NCI-H2196 treated with DMSO at 0.1 percent for 48 hours (cell line): ENCODE measurements at regions not wholly inside any gene's neighbourhood (a gene's known extent, or its start where the extent isn't known, plus 50 kb on each side); places are given as distances from the start of the nearest gene placed in this dataset.
"Not testable (repeated sequence)": the region's sequence is repeated elsewhere in the genome, so short reads cannot be mapped to it uniquely, and the experiment has no call there.

ENCODE experiments used
- DNase-seq: peaks from one replicate; lab custom pipeline; 2025; ENCODE audit not compliant: unreplicated experiment; lab: John Stamatoyannopoulos, UW

- no peak for DNase-seq
Observed at GRCh38 chr2:220318508-220318907, 691.1 kb downstream of the SLC4A3 start.

GRCh38 chr2:220320326-220320725, 692.9 kb downstream of the SLC4A3 start:
- DNase-seq: no peak

GRCh38 chr2:220332886-220333285, 705.5 kb downstream of the SLC4A3 start:
- no peak for DNase-seq

GRCh38 chr2:220334210-220334609, 706.8 kb downstream of the SLC4A3 start:
- no peak for DNase-seq

GRCh38 chr2:220334871-220335590, 707.6 kb downstream of the SLC4A3 start:
- no peak for DNase-seq

- no peak for DNase-seq
Observed at GRCh38 chr2:220335591-220335915, 708.1 kb downstream of the SLC4A3 start.

- DNase-seq: no peak
Observed at GRCh38 chr2:220336771-220337170, 709.3 kb downstream of the SLC4A3 start.

- DNase-seq: no peak
Observed at GRCh38 chr2:220337611-220338440, 710.4 kb downstream of the SLC4A3 start.

GRCh38 chr2:220341014-220341413, 713.6 kb downstream of the SLC4A3 start:
- no peak for DNase-seq

GRCh38 chr2:220346919-220347318, 719.5 kb downstream of the SLC4A3 start:
- no peak for DNase-seq

GRCh38 chr2:220347626-220348025, 720.2 kb downstream of the SLC4A3 start:
- no peak for DNase-seq

GRCh38 chr2:220348206-220348605, 720.8 kb downstream of the SLC4A3 start:
- DNase-seq: no peak

GRCh38 chr2:220353897-220354296, 726.5 kb downstream of the SLC4A3 start:
- DNase-seq: no peak

- DNase-seq: no peak
Observed at GRCh38 chr2:220356076-220356475, 728.6 kb downstream of the SLC4A3 start.

GRCh38 chr2:220365023-220365422, 737.6 kb downstream of the SLC4A3 start:
- no peak for DNase-seq

GRCh38 chr2:220366765-220367164, 739.3 kb downstream of the SLC4A3 start:
- DNase-seq: no peak

- no peak for DNase-seq
Observed at GRCh38 chr2:220370764-220371163, 743.3 kb downstream of the SLC4A3 start.

GRCh38 chr2:220371211-220371610, 743.8 kb downstream of the SLC4A3 start:
- no peak for DNase-seq

- no peak for DNase-seq
Observed at GRCh38 chr2:220373878-220374277, 746.4 kb downstream of the SLC4A3 start.

GRCh38 chr2:220374282-220374681, 746.9 kb downstream of the SLC4A3 start:
- no peak for DNase-seq

- no peak for DNase-seq
Observed at GRCh38 chr2:220377482-220378155, 750.2 kb downstream of the SLC4A3 start.

- not testable (repeated sequence) for DNase-seq
Observed at GRCh38 chr2:220387758-220388157, 760.3 kb downstream of the SLC4A3 start.
